HG03342 (cell line): ENCODE measurements at regions not wholly inside any gene's neighbourhood (a gene's known extent, or its start where the extent isn't known, plus 50 kb on each side); places are given as distances from the start of the nearest gene placed in this dataset.
"Not testable (repeated sequence)": the region's sequence is repeated elsewhere in the genome, so short reads cannot be mapped to it uniquely, and the experiment has no call there.

Source experiments
- ATAC-seq: cut with Tn5 transposase; IDR thresholded peaks from one replicate; pipeline ENCODE4 v1.9.1; 2021; ENCODE audit warnings: mild to moderate bottlenecking, moderate library complexity; ENCODE audit not compliant: unreplicated experiment

DNA sequence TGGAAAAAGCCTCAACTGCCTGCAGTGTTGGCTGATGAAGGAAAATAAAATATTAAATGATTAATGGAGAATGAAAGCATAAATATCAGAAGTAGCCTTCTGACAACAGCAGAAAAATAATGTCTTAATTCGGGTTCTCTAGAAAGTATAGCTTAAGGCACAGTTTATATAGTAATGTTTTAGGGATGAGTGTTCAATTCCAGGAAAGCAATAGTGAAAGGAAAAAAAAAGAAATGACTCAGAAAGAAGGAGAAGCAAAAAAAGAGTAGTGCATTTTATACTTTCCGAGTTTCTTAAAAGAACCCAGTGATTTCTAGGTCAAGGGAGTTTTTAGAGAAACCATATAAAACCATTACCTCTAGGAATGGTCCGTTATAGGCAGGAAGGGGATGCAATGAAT lies 137.3 kb downstream of the HTR1B start:
- ATAC-seq = no peak

DNA sequence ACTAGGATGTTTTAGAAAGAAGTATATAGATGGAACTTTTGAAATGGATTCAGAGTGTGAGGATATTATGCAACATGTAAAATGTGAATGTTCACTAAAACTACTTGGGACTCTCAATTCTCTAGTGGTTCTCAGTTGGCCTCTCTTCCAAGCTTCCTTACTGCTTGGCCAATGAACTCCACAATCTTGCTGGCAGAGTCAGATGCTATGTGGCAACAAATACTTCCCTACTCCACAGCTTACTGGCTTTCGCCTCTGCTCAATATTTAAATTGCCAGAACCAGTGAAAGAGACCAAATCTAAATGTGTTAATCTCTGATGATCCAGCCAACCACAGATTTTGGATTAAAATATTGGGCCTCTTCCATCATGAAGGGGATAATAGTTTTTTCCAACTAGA lies 138.4 kb downstream of the HTR1B start:
- no peak for ATAC-seq

DNA sequence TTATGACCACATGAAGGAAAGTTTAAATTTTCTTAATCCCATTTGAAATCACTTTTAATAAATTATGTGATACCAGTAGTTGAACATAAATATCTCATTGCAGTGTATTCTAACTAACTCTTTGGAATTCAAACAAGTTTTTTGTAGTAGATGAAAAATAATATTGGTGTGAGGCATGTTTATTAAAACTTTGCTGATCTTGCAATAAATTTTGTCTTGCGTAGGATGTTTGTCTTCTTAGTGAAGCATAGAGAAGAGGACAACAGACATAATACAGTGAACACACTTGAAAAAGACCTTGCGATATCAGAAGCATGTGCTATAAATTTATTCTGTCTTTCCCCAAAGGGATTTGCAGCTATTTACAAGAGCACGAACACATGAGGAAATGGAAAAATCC lies 140.7 kb downstream of the HTR1B start:
- no peak for ATAC-seq

DNA sequence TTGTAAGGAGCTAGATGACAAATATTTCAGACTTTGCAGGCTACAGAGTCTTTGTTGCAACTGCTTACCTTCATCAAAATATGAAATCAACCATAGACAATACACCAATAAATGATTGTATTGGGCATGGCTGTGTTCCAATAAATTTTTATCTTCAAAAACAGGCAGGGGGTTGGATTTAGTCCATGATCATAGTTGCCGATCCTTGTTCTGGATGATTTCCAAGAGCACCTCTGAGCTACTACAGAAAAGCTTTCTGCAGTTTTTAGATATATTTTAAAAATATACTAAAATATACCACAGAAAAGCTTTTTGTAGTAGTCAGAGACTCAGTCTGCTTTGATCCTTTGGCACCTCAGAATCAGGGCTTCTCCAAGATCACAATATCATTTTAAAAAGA lies 145.0 kb downstream of the HTR1B start:
- no peak for ATAC-seq

DNA sequence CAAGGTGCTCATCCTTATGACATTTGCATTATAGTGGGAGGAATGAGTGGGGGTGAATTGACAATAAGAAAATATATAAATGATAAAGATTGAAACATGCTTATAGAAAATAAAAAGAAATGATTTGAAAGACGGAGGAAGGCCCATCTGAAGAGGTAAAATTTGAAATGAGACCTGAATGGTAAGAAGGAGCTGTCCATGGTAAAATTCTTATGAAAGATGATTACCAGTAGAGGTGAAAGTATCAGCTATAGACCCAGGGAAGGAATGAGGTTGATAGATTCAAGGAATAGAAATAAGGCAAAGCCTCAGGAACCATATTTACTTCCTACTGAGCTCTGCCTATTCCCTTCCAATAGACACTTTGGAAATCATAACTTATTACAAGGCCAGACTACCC lies 149.7 kb downstream of the HTR1B start:
- ATAC-seq = no peak

DNA sequence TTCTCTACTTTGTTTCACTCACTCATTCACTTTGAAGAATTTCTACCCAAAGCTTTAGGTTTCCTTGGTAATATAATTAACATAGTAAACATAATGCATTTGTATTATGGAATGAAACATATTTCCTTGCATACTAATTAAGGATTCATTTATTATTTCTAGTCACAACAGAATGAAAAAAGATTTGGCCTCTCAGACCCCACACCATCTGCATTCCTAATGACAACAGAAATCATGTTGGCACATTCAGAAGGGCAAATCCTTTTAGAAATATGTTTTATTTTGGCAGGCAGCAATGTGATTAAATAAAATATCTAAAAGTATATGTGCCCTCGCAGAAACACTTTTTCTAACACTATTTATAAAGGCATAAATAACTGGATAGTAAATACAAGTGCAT lies 163.4 kb downstream of the HTR1B start:
- ATAC-seq = no peak

DNA sequence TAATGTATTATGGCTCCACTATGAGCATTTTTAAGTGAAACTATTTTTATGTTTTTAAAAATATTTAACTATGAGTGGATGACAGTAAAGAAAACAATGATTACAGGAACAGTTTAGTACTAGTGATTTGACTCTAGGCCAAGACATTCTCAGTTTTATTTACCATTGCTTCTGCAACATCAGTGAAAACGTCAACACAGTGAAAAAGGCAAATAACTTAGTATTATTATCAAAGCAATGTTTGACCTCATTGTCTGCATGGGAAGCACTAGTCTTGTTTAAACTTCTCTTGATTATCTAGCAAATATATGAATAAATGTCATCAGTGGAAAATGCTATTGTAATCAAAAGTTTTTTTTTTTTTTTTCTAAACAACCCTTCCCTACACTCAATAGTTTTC lies 165.0 kb downstream of the HTR1B start:
- no peak for ATAC-seq

DNA sequence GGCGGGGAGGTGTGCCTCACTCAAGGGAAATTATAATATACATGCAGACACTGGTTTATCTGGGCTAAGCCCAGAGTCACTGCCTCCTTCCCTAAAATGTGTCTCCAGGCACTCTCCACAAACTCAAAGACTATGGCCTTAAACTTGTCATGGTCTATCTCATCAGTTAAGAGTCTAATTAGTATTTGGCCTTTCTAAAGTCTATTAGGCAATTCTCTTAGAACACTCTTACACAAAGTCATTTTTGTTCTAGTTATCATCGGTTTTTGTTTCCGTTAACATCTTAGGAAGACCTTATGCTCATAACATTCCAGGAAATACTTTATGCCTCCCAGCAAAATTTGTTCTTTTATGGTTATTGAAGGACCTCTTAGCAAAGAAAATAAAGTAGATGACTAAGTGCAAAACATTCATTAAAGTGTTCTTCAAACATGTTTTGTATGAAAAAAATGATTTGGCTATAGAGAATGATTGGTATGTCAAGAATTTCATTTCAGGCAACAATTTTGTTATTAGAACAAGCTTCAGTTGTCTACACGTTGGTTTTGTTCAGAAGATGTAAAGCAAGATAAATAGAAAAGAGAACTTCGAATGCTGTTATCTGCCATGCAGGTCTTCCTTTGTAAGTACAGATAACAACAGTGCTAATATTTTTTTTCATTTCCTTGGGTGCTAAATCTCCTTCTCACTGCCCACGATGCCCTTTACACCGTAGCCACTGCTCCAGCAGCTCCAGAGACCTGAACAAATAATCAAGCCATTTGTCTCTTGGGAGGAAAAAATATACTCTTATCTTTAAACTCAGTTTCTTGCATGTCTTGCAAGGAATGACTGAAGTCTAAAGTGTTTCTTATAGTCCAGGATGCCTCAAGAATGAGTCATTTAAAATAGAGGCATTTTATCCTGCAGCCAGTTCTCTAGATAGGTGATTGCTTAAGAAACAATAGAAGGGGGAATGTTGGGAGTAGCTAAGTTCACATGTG lies 170.4 kb downstream of the HTR1B start:
- ATAC-seq = no peak

DNA sequence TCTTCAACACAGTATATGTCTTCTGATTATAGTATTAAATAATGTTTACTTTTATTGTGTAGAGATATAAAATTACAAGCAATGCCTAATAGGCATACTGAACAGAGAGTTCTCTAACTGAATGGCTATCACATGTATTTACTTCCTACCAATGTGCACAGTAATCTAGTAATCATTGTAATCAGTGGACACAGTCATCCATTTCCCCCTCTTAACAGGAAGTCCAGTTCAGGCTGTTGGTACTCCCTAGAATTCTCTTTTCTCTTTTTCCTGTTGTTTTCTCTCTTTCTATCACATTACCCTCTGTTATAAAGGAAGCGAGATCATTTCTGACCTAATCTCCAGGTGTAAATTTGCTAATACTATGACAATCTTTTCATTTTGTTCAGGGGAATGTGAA lies 172.5 kb downstream of the HTR1B start:
- ATAC-seq = no peak

DNA sequence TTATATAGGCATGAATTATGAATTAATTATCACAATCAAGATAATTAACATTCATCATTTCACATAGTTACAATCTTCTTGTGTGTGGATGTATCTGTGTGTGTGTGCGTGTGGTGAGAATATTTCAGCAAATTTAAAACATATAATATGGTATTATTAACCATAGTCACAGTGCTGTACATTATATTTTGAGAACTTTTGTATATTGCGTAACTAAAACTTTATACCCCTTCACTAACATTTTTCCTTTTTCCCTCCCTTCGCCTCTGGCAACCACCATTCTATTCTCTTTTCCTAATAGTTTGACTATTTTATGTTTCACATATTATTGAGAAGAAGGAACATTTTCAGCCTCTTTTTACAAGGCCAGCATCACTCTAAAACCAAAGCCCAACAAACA lies 176.8 kb downstream of the HTR1B start:
- no peak for ATAC-seq

DNA sequence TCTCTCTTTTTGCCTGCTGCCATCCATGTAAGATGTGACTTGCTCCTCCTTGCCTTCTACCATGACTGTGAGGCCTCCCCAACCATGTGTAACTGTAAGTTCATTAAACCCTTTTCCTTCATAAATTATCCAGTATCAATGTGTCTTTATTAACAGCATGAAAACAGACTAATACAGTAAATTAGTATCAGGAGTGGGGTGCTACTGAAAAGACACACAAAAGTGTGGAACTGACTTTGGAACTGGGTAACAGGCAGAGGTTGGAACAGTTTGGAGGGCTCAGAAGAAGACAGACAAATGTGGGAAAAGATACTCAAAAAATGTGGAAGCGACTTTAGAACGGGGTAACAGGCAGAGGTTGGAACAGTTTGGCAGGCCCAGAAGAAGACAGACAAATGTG lies 189.4 kb downstream of the HTR1B start:
- no peak for ATAC-seq

DNA sequence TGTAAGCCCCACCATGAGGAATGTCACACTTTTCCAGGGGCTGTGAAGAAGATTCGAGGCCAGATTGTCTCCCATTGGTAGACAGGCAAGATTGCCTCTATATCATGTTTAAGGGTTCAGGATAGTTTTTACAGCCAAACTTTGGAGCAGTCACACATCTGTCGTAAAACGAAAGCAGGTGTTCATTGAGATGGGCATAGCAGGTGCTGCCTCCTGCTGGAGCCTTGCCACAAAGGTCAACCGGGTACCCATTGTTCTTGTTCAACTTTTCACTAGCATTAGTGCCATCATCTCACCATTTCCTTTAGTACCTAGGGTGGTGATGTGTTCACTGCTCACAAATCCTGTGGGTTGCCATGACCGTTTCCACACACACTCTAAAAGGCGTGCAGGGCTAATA lies 198.3 kb downstream of the HTR1B start:
- ATAC-seq = no peak

DNA sequence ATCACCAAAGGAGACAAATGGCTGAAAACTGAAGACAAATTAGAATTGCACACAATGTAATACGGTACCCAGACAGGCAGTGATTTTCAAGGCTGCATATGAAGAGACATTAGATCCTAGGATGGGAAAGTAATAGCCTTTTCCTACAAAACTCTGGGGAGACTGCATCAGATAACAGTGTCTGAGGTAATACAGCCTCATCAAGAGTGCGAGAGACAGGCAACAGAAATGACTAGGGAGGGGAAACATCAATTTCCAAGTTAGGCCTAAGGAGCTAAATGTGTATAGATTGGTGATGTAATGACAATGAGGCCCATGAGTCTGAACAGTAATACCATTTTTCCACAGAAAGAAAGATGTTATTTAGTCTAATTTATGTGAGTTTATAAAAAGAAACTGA lies 200.3 kb downstream of the HTR1B start:
- no peak for ATAC-seq

DNA sequence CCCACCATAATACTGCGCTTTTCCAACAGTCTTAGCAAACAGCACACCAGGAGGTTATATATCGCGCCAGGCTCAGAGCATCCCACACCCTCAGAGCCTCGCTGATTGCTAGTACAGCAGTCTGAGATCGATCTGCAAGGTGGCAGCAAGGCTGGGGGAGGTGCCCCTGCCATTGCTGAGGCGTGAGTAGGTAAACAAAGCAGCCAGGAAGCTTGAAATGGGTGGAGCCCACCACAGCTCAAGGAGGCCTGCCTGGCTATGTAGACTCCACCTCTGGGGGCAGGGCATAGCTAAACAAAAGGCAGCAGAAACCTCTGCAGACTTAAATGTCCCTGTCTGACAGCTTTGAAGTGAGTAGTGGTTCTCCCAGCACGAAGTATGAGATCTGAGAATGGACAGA lies 211.5 kb downstream of the HTR1B start:
- not testable (repeated sequence) for ATAC-seq

DNA sequence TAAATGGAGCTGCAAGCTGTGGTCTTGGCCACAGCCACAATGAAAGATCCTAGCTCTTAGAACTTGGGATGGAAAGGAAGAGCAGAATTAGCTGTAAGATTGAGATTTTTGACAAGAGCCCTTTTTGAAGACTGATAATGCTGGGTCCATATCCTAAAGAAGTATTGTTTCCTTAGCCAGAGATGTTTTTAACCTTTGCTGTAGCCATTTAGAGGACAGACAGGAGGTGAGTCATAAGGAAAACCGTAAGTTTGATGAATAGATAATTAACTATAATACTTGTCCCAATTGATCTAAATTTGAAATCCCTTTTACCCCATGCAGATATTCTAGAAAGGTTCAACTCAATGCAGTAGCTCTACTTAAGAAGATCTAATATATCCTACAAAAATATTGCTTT lies 213.7 kb downstream of the HTR1B start:
- no peak for ATAC-seq

DNA sequence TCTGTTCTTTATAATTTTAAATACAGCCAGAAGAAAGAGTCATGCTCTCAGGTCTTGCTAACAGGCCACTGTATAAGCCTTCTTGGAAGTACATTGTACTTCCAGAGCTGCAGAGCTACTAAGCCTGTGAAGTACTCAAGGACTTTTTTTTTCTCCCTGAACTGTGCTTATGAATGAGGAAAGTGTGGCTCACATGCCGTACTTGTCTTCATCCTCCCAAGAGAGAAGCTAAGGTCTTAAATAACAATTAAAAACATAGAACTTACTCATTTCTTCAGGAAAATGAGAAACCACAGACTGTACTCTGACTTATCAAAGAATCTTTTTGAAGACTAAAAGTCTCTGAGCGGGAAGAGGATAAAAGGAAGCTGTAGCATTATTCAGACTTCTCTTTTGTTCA lies 218.3 kb downstream of the HTR1B start:
- ATAC-seq = no peak

DNA sequence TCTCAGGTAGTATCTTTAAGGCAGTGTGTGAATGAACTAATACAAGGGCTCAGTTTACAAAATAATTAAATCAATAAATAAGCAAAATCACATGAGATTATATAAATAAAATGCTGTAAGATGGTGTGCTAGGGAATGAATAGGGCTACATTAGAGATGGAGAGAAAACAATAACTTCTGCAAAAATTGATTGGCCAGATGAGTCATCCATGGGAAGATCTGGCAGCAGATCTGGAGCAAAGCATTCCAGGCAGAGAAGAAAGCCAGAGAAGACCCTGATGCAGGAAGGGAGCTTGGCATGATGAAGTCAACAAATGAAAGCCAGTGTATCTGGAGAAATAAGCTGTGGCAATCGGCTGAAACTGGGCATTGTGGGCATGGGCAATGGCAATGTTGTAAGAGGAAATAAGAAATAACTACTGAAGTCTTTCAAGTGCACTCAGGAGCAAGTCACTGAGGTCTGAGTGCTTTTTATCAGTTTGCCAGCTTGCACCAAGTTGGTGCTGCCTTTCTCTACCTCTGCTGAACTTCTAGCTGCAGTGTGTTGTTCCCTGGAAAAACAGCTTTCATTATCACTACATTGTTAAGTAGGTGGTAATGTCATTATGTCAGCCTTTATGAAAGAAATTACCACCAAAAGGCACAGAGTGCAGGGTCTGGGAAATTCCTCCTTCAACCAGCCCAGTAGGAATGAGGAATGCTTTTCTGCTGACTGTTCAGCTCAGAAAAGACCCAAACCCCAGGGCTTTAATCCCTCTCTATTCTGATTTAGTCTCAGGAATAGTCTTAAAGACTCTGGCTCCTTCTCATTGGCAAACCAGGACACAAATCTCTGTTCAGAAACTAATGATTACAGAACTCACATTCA lies 231.6 kb downstream of the HTR1B start:
- ATAC-seq = no peak

DNA sequence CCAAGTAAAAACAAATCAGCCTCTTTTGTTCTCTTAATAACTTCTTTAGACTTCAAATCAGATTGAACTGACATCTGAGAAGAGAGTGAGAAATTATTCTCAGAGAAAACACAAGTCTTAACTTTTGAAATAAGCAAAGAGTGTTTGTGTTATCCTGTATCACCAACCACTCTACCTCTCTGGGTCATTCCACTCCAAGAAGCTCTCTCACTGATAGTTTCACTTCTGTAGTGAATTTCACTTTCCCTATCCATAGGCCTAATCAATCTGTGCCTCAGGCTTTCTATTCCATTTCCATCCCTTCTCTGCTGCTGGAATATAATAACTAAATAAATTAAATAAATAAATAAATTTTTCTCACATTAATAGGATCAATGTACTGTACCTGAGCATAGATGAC lies 235.0 kb downstream of the HTR1B start:
- ATAC-seq = no peak

DNA sequence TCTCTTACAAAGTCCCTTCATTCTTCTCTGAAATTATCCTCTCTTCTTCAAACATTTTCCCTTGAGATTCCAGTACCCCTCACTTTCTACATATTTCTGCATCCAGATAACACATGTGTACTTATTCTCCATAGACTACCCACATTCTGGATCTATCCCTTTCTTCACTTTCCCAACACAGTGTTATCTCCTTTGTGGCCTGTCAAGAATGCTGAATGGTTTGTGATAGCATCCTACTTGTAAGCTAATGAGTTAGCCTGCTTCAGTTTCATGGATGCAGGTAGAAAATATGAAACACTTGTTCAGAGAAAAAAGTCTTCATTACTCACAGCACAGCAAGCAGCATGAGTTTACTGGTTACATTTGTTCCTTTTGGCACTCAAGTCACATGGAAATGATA lies 245.4 kb downstream of the HTR1B start:
- no peak for ATAC-seq

DNA sequence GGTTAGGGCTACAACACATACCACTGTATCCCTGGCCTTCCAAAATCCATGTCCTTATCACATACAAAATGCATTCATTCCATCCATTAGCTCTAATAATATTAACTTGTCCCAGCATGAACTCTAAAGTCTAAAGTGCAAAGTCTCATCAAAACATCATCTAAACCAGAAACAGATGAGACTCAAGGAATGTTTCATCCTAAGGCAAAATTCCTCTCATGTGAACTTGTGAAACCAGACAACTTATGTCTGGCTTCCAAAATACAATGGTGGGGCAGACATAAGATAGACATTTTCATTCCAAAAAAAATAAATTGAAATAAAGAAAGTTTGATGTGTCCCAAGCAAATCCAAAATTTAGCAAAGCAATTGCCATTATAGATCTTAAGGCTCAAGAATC lies 257.4 kb downstream of the HTR1B start:
- ATAC-seq = no peak

DNA sequence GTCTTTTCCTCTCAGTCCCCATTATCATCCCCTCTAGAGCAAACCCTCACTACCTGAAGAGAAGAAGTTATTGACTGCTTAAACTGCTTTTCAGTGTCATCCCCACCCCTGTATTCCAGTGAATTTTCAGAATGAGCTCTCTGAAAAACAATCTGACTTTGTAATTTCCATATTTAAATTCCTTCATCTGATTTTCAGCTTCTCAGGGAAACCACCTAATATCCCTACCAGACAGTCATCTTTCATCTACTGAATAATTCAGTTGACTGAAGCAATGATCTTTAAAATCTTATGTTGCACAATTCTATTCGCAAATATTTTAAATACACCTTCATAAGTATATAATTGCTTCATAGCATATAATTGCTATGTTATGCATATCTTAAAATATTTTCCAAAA lies 258.7 kb downstream of the HTR1B start:
- ATAC-seq = no peak

DNA sequence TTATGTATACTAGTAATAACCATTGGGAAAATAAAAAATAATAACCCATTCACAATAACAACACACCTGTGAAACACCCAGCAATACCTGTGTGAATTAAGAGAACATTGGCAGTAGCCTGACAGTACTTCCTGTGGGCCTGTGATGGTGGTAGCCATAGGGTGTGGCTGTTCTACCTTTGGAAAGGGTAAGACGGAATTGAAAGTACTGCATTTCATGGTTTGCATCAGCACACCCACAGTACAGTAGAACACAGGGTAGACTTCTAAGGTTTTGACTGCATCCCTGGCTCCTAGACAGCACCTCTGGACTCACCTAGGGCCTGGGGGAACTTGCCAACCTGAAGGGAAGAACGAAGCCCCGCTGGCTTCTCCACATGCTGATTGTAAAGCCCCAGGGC lies 279.8 kb downstream of the HTR1B start:
- ATAC-seq = no peak
